ENCODE measurements at regions not wholly inside any gene's neighbourhood (a gene's known extent, or its start where the extent isn't known, plus 50 kb on each side); places are given as distances from the start of the nearest gene placed in this dataset.

DNA sequence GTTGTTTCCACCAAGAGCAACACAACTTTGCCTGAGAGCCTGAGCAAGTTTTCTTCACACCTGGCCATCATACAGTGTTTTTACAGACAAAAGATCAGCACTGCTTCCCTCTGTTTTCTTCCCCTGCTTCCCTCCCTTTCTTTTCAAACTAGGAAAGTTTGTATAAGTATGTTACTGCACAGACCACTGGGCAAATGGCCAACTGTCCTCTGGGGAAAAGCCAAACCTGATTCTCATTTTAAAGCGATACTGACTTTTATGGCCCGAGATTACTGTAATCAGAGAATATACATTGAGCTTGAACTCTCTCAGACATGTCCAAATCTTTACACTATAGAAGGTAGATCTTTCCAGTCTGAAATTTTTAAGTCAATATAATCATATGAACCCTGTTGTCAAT is 415.0 kb downstream of the NFIB start:
- FAIRE-seq: no peak
- TF ChIP-seq POLR2AphosphoS5 (IDR thresholded peaks at IDR 0.05; ENCODE audit: insufficient read depth, low read depth, low read length) (no peak), MYC (IDR thresholded peaks at IDR 0.05; ENCODE audit: low read depth, low read length) (no peak), MAX (IDR thresholded peaks at IDR 0.05; ENCODE audit: insufficient read depth, insufficient read length) (no peak), EZH2 (IDR thresholded peaks at IDR 0.05; ENCODE audit: borderline replicate concordance, low read depth, low read length, severe bottlenecking) (no peak), CTCF (IDR thresholded peaks at IDR 0.05; ENCODE audit: extremely low read depth in 1 of 2, insufficient read depth in 1 of 2, low read depth in 1 of 2, low read length in 2 of 2) (no peak)
- Histone ChIP-seq H3K9me3 (replicated peaks; ENCODE audit: control insufficient read depth, insufficient read depth, low read length) (no peaks in the 10 kb centered on the region), H3K9me1 (replicated peaks; ENCODE audit: control insufficient read depth, extremely low read depth, insufficient read depth, low read length) (no peaks in the 10 kb centered on the region), H3K9ac (replicated peaks; ENCODE audit: extremely low read depth, insufficient read depth, low read length) (no peak overlapping the region), H2AFZ (ENCODE audit: low read depth, low read length) (no peak overlapping the region), H3K4me2 (ENCODE audit: insufficient read depth, low read length) (no peak overlapping the region), H4K20me1 (replicated peaks; ENCODE audit: control insufficient read depth, extremely low read depth, insufficient read depth, low read length) (no peaks in the 10 kb centered on the region), H3K79me2 (ENCODE audit: control insufficient read depth, insufficient read depth, low read length) (no peaks in the 10 kb centered on the region), H3K36me3 (ENCODE audit: control insufficient read depth in 2 of 2, extremely low read depth in 1 of 2, insufficient read depth in 2 of 2, low read length in 2 of 2) (no peaks in the 10 kb centered on the region), H3K4me1 (ENCODE audit: control insufficient read depth, extremely low read depth, insufficient read depth, low read length) (peaks cover 31% of the 10 kb centered on the region), H3K27me3 (ENCODE audit: control insufficient read depth in 2 of 2, insufficient read depth in 2 of 2, low read length in 2 of 2) (no peaks in the 10 kb centered on the region), H3K4me3 (replicated peaks in 1 of 3; ENCODE audit: insufficient read depth in 1 of 3, low read depth in 1 of 3, low read length in 3 of 3) (no peak overlapping the region), H3K27ac (ENCODE audit: insufficient read depth, low read depth, low read length) (no peak overlapping the region)
- DNase-seq (ENCODE audit: low read depth, low spot score): peak; percentile 83
- intact Hi-C loops (cut with micrococcal nuclease) (loop anchor here (5.0 kb wide), 5 partner anchors 38 to 423 kb away; no protein-coding TSS in a partner anchor), dilution Hi-C loops (cut with MboI; ENCODE audit: extremely low pct_ligation_motif_present, low sequenced_read_pairs) (no loop called here)
- BruUV-seq (replicated peaks): no TSS peak
- ChIA-PET POLR2A (no interaction called here), CTCF (interaction anchor here (1.2 kb wide), 1 partner anchor 13 kb away, joined by 3 read pairs; no protein-coding TSS in a partner anchor)

All from endothelial cell of umbilical vein (primary cell).